Choroid plexus epithelial cell (primary cell): ENCODE measurements at regions not wholly inside any gene's neighbourhood (a gene's known extent, or its start where the extent isn't known, plus 50 kb on each side); places are given as distances from the start of the nearest gene placed in this dataset.
"Not testable (repeated sequence)": the region's sequence is repeated elsewhere in the genome, so short reads cannot be mapped to it uniquely, and the experiment has no call there.

Experiments used
- DNase-seq: peaks from one replicate; pipeline ENCODE4 v3.0.0-alpha.2; 2010; ENCODE audit warnings: low read depth
- H3K4me3 ChIP-seq: 2 replicates; pipeline ENCODE4 v1.5.1; 2011; ENCODE audit warnings: low read depth, mild to moderate bottlenecking, control low read depth, low read length, moderate library complexity
- CTCF ChIP-seq: conservative IDR thresholded peaks from 2 replicates; pipeline ENCODE4 v1.5.1; 2011; ENCODE audit warnings: low read depth, mild to moderate bottlenecking, control low read depth, inconsistent platforms, low read length, moderate library complexity

GRCh38 chr7:32816409-32816948 is 75.1 kb downstream of the KBTBD2 start:
- H3K4me3 ChIP-seq = not testable (repeated sequence)
- peak; percentile 21 for DNase-seq

GRCh38 chr7:32814779-32815178 is 76.8 kb downstream of the KBTBD2 start:
- not testable (repeated sequence) for H3K4me3 ChIP-seq, DNase-seq

- no peak for TF ChIP-seq CTCF
- H3K4me3 ChIP-seq = no peak overlapping the region
- DNase-seq = no peak
Observed at GRCh38 chr7:32809871-32810270, 81.7 kb downstream of the KBTBD2 start.

- DNase-seq = no peak
- no peak overlapping the region for H3K4me3 ChIP-seq
- no peak for TF ChIP-seq CTCF
Observed at GRCh38 chr7:32809347-32809746, 82.2 kb downstream of the KBTBD2 start.

GRCh38 chr7:32803406-32804141 is 88.0 kb downstream of the KBTBD2 start:
- H3K4me3 ChIP-seq = no peak overlapping the region
- TF ChIP-seq CTCF = no peak
- DNase-seq = no peak

- TF ChIP-seq CTCF = no peak
- DNase-seq = no peak
- H3K4me3 ChIP-seq = no peak overlapping the region
Observed at GRCh38 chr7:32802305-32802910, 89.2 kb downstream of the KBTBD2 start.

- not testable (repeated sequence) for DNase-seq, H3K4me3 ChIP-seq
Observed at GRCh38 chr7:32793053-32793452, 98.5 kb downstream of the KBTBD2 start.

- H3K4me3 ChIP-seq = not testable (repeated sequence)
- peak; percentile 49 for DNase-seq
Observed at GRCh38 chr7:32790766-32791430, 100.7 kb downstream of the KBTBD2 start.

- not testable (repeated sequence) for DNase-seq, H3K4me3 ChIP-seq
Observed at GRCh38 chr7:32789266-32789665, 102.3 kb downstream of the KBTBD2 start.

GRCh38 chr7:32788174-32788573 is 103.4 kb downstream of the KBTBD2 start:
- H3K4me3 ChIP-seq, DNase-seq: not testable (repeated sequence)

- DNase-seq, H3K4me3 ChIP-seq: not testable (repeated sequence)
Observed at GRCh38 chr7:32785365-32785944, 106.1 kb downstream of the KBTBD2 start.

- not testable (repeated sequence) for H3K4me3 ChIP-seq, DNase-seq
Observed at GRCh38 chr7:32779895-32780294, 111.7 kb downstream of the KBTBD2 start.
